HG03558 (cell line): ENCODE measurements at regions not wholly inside any gene's neighbourhood (a gene's known extent, or its start where the extent isn't known, plus 50 kb on each side); places are given as distances from the start of the nearest gene placed in this dataset.
A peak's percentile ranks its signal among the peaks of the same experiment; 100 is the strongest.
"Not testable (repeated sequence)": the region's sequence is repeated elsewhere in the genome, so short reads cannot be mapped to it uniquely, and the experiment has no call there.

Experiments
- ATAC-seq: cut with Tn5 transposase; IDR thresholded peaks from one replicate; pipeline ENCODE4 v1.9.1; 2021; ENCODE audit warnings: moderate number of reproducible peaks; ENCODE audit not compliant: unreplicated experiment; ENCODE audit errors: extremely low read depth

DNA sequence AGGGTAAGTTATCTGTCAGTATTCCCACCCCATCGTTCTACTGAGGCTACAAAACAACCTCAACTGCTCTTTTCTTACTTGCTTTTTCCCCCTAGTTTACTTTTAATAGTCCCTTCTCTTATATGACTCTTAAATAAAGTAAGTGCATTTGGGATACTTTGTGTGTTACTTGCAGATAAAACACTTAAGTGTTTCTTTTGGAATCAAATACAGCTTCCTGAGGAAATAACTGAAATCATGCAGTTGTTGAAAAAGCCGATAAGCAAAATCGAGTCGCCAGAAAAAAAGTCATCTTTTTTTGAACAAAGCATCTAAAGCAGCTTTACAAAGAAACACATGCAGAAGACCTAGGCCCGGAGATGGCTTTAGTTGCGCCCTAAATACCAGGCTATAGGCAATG is 53.5 kb upstream of the EPB41L4A start:
- ATAC-seq, result no peak

DNA sequence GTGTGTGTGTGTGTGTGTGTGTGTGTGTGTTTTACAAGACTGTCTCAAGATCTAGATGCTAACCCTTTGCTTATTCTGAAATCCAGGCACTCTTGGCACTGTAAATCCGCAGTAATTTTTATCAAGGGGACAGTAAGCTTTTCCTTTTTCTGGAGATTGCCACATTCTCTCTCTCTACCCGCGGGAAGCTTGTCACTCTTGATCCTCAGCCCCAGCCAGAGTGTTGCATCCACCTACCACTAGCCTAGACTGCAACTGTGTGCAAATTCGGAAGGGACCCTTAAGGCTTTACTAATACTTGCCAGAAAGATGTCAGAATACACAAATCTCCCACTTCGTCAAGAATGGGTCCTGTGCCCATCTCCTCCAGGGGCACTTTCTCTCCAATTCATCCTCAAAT is 54.9 kb upstream of the EPB41L4A start:
- no peak for ATAC-seq

DNA sequence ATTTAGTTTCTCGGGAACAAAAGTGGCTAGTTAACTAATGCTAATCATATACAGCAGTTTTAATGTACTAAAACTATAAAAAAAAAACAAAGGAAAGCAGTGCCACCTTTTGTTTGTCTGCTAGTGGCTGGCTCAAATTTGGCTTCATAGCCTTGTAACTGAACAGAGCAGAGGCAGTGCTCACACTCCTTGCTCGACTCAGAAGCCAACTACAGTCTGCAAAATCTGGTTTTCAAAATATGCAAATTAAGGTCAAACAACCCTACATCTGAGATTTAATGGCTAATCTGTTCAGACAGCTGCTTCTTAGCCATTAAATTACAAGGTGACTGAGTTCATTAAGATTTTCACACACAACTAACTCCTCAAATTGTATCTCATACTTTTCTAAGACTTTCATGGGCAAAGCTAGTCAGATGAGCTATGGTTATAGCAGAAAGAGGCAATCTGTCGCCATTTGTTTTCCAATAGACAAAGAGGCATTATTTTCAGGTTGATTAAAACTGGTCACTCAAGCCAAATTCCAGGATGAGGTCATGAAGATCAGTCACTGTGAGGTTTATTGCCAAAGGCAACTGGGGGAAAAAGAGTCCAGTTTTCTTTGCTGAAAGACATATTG is 56.8 kb upstream of the EPB41L4A start:
- no peak for ATAC-seq

DNA sequence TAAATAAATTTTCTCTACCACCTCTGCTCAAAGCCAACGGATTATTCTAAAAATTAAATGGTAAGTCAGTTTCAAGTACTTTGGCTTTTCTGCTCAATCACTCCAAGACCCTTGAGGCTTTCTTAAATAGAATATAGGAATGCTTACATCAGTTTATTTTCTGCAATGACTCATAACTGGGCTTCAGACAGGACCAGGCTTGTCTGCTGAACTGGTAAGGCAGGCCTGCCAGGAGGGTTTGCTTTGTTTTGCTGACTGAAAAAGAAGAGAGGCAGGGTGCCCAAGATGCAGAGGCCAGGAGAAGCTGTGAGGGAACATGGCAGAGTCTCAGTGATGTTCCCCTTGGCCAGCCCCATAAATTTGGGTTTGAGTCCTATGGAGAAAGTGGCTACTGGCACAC is 60.3 kb upstream of the EPB41L4A start:
- peak; percentile 60 for ATAC-seq

DNA sequence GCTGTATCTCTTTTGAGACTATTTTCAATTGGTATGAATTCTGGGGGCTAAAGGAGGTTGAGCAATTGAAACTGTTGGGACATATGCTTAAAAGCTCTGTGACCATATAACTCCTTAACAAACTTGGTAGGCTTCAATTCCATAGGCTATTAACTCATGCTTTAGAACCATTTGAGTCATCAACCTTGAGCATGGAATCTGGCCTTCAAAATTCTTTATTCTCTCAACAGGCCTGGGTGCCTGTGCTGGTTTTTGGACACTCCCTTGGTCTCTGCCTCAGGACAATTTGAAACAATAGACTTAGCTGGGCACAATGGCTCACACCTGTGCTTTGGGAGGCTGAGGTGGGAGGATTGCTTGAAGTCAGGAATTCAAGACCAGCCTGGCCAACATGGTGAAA is 61.4 kb upstream of the EPB41L4A start:
- no peak for ATAC-seq

DNA sequence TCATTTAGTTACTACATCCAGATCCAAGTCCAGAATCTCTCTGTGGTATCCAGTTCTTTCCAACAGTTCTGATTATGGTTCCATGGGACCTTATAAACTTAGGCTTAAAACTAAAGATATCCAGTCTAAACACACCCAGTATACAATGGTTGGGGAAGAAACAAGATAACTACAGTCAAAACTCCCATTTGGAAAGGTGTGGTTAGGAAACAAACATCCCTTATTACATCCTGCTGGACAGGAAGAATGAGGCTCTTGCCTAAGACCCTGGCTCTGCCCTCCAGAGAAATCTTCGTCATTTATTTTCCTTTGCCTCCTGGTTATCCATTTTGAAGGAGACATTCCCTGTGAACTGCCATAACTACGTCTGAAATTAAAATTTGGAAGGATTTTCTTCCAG is 64.6 kb upstream of the EPB41L4A start:
- no peak for ATAC-seq

DNA sequence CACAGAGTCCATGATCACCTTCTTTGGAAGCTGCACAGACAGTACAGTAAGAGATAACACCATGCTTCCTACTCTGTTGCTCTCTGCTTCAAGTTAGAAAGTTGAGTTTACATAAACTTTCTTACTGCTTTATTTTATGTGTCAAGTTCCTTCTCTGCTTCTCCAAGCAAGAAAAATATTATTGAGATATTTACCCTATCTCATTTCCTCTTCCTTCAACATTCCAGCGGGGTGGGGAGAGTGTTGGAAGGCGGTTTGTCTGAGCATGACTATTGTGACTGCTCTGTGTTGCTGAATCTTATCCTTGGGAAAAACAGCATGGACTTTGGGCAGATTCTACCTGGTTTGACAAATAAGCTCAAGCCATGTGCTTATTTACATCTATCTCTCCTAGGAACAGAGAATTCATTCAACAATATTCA is 66.9 kb upstream of the EPB41L4A start:
- ATAC-seq, result no peak

DNA sequence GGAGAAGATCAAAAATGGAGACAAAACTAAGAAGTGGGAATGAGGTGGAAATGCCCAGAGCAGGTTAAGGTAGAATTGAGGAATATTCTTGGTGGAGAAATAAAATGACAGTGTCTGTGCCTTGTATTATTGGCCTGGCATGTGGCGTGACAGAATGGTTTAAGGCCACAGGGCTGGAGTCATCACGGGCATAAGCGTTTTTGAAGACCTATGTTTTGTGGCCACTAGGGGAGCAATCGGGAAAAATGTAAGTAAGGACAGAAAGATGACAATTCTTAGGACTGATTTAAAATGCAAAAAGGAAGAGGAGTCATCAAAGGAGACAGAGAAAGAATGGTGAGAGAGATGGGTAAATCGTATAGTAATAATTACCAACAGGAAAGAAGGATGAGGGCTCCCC is 72.2 kb upstream of the EPB41L4A start:
- ATAC-seq, result no peak

DNA sequence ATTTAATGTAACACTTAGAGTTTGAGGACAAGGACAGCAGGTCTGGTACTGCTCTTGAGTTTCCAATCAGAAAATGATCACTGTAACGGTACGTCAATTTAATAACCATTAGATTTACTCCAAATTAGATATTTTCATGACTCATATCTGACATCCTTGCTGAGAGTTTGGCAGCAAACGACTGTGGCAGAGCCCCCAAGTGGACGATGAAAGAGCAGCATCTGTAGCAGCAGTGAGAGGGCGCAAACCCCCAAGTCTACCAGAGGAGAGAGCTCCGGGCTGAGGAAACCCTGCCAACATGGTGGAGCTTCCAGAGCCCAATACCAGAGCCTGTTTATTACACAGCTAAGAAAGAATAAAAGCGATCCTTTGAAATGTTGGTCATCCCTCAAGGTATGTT is 73.2 kb upstream of the EPB41L4A start:
- ATAC-seq, result peak; percentile 89

DNA sequence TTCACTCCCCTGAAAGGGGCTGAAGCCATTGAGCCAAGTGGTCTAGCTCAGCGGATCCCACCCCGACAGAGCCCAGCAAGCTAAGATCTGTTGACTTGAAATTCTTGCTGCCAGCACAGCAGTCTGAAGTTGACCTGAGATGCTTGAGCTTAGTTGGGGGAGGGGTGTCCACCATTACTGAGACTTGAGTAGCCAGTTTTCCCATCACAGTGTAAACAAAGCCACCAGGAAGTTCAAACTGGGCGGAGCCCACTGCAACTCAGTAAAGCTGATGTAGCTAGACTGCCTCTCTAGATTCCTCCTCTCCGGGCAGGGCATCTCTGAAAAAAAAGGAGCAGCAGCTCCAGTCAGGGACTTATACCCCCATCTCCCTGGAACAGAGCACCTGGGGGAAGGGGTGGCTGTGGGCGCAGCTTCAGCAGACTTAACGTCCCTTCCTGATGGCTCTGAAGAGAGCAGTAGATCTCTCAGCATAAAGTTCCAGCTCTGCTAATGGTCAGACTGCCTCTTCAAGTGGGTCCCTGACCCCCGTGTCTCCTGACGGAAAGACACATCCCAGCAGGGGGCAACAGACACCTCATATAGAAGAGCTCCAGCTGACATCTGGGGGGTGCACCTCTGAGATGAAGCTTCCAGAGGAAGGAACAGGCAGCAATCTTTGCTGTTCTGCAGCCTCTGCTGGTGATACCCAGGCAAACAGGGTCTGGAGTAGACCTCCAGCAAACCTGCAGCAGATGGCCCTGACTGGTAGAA is 84.8 kb upstream of the EPB41L4A start:
- not testable (repeated sequence) for ATAC-seq

DNA sequence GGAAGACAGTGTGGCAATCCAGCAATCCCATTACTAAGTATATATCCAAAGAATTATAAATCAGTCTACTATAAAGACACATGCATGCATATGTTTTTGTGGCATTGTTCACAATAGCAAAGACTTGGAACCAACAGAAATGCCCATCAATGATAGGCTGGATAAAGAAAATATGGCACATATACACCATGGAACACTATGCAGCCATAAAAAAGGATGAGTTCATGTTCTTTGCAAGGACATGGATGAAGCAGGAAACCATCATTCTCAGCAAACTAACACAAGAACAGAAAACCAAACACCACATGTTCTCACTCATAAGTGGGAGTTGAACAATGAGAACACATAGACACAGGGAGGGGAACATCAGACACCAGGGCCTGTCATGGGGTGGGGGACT is 90.0 kb upstream of the EPB41L4A start:
- ATAC-seq, result not testable (repeated sequence)

DNA sequence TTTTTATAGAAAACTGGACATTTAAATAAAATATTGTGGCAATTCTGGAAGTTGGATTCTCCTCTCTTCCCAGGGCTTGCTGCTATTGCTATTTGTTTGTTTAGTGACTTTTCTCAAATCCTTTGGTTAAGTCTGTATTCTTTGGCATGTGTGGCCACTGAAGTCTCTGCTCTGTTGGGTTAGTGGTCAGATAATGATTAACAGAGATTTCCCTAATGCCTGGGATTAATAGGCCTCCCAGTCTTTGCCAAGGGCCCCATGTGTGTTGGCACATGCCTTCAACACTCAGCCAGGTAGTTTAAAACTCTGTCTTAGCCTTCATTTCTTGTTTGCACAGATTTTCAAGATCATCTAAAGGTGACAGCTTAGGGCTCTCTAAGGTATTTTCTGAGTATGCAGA is 92.8 kb upstream of the EPB41L4A start:
- no peak for ATAC-seq

DNA sequence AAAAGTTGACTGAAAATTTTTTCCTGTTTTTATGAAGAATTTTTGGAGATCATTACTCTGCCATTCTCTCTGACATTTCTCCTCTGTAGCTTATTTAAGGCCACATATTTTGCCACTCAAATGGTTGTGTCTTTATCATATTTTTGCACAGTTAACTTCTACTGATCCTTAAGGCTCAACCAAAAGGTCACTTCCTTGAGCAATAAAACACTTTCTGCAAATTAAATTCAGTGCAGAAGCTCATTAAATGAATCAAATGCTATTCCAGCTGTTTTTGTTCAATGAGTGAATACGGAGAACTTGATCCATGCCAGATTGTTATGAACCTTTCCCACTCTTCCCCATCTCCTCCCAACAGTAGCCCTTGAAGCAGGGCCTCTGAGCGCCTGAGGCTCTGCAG is 93.8 kb upstream of the EPB41L4A start:
- ATAC-seq, result no peak

DNA sequence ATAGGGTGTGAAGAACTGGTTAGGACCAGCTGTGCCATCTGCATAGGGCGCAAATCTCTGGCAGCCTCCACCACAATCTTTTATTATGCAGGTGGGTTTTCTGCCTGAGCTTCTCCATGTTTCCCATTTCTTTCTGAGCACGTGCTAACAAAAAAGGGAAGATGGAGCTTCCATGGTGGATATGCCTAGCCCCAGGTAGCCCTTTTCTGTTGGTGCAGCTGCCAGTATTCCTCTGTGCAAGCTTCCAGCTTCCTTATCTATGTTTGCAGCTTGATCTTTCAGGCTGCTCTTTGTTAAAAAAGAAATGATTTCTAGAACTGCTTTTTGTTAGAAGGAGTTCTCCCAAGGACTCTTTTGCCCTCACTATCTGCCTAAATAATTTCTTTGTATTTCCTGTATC is 95.0 kb upstream of the EPB41L4A start:
- ATAC-seq, result no peak

DNA sequence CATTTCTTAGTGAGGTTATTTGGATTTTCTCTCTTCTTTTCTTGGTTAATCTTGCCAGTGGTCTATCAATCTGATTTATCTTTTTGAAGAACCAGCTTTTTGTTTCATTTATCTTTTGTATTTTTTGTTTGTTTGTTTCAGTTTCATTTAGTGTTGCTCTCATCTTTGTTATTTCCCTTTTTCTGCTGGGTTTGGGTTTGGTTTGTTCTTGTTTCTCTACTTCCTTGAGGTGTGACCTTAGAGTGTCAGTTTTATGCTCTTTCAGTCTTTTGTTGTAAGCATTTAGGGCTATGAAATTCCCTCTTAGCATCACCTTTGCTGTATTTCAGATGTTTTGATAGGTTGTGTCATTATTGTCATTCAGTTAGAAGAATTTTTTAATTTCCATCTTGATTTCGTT is 101.4 kb upstream of the EPB41L4A start:
- not testable (repeated sequence) for ATAC-seq

DNA sequence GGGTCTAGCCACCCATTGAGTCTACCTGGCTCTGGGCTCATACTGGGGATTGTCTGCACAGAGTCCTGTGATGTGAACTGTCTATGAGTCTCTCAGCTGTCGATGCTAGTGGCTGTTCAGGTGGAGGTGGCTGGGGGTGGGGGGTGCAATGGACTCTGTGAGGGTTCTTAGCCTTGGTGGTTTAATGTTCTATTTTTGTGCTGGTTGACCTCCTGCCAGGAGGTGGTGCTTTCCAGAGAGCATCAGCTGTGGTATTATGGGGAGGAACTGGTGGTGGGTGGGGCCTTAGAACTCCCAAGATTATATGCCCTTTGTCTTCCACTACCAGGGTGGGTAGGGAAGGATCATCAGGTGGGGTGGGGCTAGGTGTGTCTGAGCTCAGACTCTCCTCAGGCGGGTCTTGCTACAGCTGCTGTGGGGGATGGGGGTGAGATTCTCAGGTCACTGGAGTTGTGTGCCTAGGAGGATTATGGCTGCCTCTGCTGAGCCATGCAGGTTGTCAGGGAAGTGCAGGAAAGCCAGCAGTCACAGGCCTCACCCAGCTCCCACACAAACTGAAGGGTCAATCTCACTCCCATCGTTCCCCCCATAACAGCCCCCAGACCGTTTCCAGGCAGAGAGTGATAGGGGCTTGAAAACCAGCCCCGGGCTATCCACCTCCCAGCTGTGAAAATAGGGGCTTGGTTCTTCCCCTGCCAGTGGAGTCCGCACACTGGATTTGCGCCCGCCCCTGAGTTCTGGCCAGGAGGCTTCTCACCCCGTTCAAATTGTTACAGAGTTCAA is 104.0 kb upstream of the EPB41L4A start:
- not testable (repeated sequence) for ATAC-seq

DNA sequence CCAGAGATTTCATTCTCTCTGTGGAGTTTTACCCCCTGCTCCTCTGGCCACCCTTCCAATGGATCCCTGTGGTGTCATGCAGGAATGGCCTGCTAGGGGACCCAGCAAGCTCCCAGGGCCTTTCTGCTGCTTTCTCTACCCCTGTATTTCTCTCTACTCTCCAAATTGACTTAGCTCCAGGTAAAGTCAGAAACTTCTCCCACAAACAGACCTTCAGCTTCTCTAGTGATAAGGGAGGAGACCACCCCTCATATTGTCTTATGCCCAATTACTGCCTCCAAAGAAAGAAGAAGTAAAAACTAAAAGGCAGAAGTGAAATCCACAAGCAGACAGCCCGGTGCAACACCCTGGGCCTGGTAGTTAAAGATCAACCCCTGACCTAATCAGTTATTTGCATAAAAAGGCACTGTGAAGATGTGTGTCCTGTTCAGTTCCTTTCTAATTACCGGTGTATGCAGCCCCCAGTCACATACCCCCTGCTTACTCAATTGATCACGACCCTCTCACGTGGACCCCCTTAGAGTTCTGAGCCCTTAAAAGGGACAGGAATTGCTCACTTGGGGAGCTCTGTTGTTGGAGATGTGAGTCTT is 104.7 kb upstream of the EPB41L4A start:
- ATAC-seq, result not testable (repeated sequence)

DNA sequence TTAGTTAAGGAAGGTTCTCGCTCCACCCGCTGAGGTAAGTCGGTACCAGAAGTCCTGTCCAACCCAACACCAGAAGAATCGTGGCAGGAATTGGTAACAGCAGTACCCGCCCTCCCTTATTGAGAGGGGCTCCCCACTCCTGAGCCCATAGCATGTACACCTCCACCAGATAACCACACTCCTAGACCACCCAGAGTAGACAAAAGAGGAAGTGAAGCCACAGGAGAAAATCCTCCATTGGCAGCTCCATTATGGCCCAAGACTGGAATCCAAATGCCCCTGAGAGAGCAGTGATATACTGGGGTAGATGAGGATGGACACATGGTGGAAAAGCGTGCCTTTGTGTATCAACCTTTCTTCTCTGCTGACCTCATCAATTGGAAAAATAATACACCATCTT is 106.1 kb upstream of the EPB41L4A start:
- ATAC-seq, result no peak

DNA sequence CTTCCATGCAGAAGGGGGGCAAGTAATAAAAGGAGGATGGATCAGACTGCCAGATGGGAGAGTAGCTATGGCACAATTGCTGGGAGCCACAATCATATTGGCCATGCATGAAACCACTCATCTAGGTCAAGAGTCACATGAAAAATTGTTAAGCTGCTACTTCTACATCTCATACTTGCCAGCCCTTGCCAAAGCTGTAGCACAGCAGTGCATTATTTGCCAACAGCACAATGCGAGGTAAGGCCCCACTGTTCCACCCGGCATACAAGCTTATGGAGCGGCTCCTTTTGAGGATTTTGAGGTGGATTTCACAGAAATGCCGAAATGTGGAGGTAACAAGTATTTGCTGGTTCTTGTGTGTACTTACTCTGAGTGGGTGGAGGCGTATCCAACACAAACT is 109.9 kb upstream of the EPB41L4A start:
- ATAC-seq, result no peak

DNA sequence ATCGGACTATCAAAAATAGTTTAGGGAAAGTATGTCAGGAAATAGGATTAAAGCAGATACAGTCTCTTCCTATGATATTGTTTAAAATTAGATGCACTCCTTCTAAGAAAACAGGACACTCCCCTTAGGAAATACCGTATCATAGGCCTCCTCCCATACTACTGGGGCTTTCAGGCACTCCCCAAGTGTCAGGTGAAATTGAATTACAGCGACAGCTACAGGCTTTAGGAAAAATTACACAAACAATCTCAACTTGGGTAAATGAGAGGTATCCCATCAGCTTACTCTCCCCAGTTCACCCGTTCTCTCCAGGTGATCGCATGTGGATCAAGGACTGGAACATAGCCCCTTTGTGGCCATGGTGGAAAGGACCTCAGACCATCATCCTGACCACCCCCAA is 110.4 kb upstream of the EPB41L4A start:
- no peak for ATAC-seq
